ENCODE measurements at regions not wholly inside any gene's neighbourhood (a gene's known extent, or its start where the extent isn't known, plus 50 kb on each side); places are given as distances from the start of the nearest gene placed in this dataset.

DNA sequence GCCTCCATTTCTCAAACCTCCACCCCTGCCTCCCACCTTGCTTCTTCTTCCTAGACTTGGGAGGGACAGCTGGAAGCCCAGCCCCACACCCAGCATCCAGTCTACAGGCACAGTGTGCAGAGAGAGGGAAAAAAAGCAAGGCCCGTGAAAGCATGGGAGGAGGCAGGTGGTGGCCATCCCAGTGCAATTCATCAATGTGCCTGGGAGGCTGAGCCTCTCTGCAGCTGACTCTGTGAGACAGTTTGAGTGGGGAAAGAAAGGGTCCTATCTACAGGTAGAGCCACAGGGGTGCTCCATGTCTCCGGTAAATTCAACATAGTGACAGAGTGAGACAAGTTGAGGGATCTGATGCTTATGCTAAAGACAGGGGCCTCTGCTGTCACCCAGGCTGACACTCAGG is 340.6 kb downstream of the DYSF start:
- TF ChIP-seq FOSL2 (IDR thresholded peaks at IDR 0.05; ENCODE audit: borderline replicate concordance, low read depth) (no peak), GABPA (IDR thresholded peaks at IDR 0.05; ENCODE audit: low read depth) (no peak), CTCF (IDR thresholded peaks at IDR 0.05) (no peak), TEAD4 (IDR thresholded peaks at IDR 0.05; ENCODE audit: borderline replicate concordance, insufficient read depth) (no peak), NFIC (IDR thresholded peaks at IDR 0.05; ENCODE audit: borderline replicate concordance) (no peak), EP300 (IDR thresholded peaks at IDR 0.05; ENCODE audit: borderline replicate concordance in 1 of 2, low read depth in 1 of 2, low read length in 1 of 2) (no peak), IRF3 (IDR thresholded peaks at IDR 0.05; ENCODE audit: low read depth, low read length) (no peak), MEF2A (IDR thresholded peaks at IDR 0.05; ENCODE audit: borderline replicate concordance, low read depth) (no peak), TAF1 (IDR thresholded peaks at IDR 0.05; ENCODE audit: borderline replicate concordance, low read depth, low read length) (no peak)

All from SK-N-SH (cell line).